Spleen (tissue), 7 donors: ENCODE measurements at regions not wholly inside any gene's neighbourhood (a gene's known extent, or its start where the extent isn't known, plus 50 kb on each side); places are given as distances from the start of the nearest gene placed in this dataset.

Experiments used
- POLR2A ChIP-seq, 3 donors: fragments of 450-650 bp; IDR thresholded peaks; one replicate each; pipeline ENCODE4 v1.5.1; 2017; ENCODE audit warnings: antibody characterized with exemption in 3 of 3, mild to moderate bottlenecking in 1 of 3
- POLR2AphosphoS5 ChIP-seq, 3 donors: sonication (generic); formaldehyde crosslinking; IDR thresholded peaks; one replicate each; pipeline ENCODE4 v1.5.1; 2017; ENCODE audit warnings: antibody characterized with exemption in 3 of 3
- TF ChIP-seq, protein P1 (sequence below), 11 experiments: fragments of 200-600 bp in 7 of 11; fragments of 450-650 bp in 4 of 11; sonication (generic) in 4 of 11; IDR thresholded peaks in 8 of 11; conservative IDR thresholded peaks in 3 of 11; 1 replicate in 7 of 11; 2 replicates in 4 of 11; pipeline versions ENCODE4 v1.4.0 to v1.8.0; 2016 to 2021; ENCODE audit warnings: antibody characterized with exemption in 11 of 11, inconsistent platforms in 4 of 11, mild to moderate bottlenecking in 1 of 11
- donor health status: DM: no; HTN: no; CAD: no; lungs with moderate emphysema.
- donor health status: DM: no; HTN: no; CAD: no.
- donor health status: DM: no; HTN: no; CAD: no.

DNA sequence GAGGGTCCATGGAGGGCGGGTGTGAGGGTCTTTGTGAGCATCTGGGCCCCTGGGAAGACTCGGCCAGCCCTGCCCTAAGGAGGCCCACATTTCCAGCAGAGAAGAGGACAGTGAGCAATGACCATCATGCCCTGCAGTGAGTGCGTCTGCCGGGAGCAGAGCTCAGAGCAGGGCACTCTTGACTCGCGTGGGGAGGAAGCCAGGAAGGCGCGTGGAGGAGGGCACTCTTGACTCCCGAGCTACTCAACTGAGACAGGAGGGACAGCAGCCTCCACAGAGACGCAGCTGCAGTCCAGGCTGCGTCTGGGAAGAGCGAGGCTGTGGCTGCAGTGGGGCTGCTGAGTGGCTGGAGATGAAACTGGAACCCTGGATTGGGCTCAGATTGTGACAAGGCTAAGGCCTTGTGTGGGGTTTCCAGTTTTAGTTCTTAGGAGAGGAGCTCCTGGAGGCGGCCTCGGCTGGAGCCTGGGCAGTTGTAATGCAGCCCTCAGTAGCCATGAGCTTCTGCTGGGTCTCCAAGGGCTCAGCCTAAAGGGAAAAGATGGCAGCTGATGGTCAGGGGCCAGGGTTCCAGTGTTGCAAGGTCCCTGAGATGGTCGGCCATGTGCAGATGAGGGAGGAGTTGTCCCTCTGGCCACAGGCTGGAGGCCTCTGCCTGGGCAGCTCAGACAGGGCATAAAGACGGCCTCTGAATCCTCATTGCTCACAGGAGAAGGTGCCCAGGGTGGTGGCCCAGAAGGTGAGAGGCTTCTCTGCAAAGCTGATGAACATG lies 264.7 kb upstream of the B3GAT1 start:
- TF ChIP-seq, protein P1, sequence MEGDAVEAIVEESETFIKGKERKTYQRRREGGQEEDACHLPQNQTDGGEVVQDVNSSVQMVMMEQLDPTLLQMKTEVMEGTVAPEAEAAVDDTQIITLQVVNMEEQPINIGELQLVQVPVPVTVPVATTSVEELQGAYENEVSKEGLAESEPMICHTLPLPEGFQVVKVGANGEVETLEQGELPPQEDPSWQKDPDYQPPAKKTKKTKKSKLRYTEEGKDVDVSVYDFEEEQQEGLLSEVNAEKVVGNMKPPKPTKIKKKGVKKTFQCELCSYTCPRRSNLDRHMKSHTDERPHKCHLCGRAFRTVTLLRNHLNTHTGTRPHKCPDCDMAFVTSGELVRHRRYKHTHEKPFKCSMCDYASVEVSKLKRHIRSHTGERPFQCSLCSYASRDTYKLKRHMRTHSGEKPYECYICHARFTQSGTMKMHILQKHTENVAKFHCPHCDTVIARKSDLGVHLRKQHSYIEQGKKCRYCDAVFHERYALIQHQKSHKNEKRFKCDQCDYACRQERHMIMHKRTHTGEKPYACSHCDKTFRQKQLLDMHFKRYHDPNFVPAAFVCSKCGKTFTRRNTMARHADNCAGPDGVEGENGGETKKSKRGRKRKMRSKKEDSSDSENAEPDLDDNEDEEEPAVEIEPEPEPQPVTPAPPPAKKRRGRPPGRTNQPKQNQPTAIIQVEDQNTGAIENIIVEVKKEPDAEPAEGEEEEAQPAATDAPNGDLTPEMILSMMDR (IDR thresholded peaks at IDR 0.05 in 8 of 11, conservative IDR thresholded peaks at IDR 0.05 in 3 of 11), result no peak
- TF ChIP-seq POLR2A (IDR thresholded peaks at IDR 0.05) (no peak), POLR2AphosphoS5 (IDR thresholded peaks at IDR 0.05) (no peak)
